ENCODE measurements at regions not wholly inside any gene's neighbourhood (a gene's known extent, or its start where the extent isn't known, plus 50 kb on each side); places are given as distances from the start of the nearest gene placed in this dataset.

GRCh38 chr9:13023498-13023897, 248.7 kb downstream of the LURAP1L start:
- H3K4me3 ChIP-seq (ENCODE audit: low read depth, low read length, poor library complexity, severe bottlenecking), result no peak overlapping the region
- TF ChIP-seq EZH2 (IDR thresholded peaks at IDR 0.05; ENCODE audit: borderline replicate concordance, low read depth, low read length, poor library complexity, severe bottlenecking) (no peak), CTCF (conservative IDR thresholded peaks at IDR 0.05; ENCODE audit: low read depth, low read length) (no peak)
- H3K27ac ChIP-seq (ENCODE audit: low read depth, low read length, poor library complexity, severe bottlenecking), result no peak overlapping the region
- ChIA-PET CTCF (no interaction called here), POLR2A (ENCODE audit: low non-redundant PET) (no interaction called here)
- intact Hi-C loops (cut with micrococcal nuclease; ENCODE audit: unreplicated experiment), result no loop called here
- H3K4me1 ChIP-seq (ENCODE audit: insufficient read depth, low read length, poor library complexity, severe bottlenecking), result no peaks in the 10 kb centered on the region
- no peaks in the 10 kb centered on the region for H3K36me3 ChIP-seq (ENCODE audit: insufficient read depth, low read length, poor library complexity, severe bottlenecking)
- H3K27me3 ChIP-seq (replicated peaks; ENCODE audit: insufficient read depth, low read depth, low read length, poor library complexity), result no peaks in the 10 kb centered on the region
- no TSS peak for BruUV-seq (replicated peaks)
- H3K9me3 ChIP-seq (ENCODE audit: low read depth, low read length, poor library complexity, severe bottlenecking), result no peaks in the 10 kb centered on the region
- no peak for DNase-seq (ENCODE audit: low spot score)

- no peak for DNase-seq (ENCODE audit: low spot score)
- TF ChIP-seq EZH2 (IDR thresholded peaks at IDR 0.05; ENCODE audit: borderline replicate concordance, low read depth, low read length, poor library complexity, severe bottlenecking) (no peak), CTCF (conservative IDR thresholded peaks at IDR 0.05; ENCODE audit: low read depth, low read length) (no peak)
- Histone ChIP-seq H3K36me3 (ENCODE audit: insufficient read depth, low read length, poor library complexity, severe bottlenecking) (no peaks in the 10 kb centered on the region), H3K9me3 (ENCODE audit: low read depth, low read length, poor library complexity, severe bottlenecking) (no peaks in the 10 kb centered on the region), H3K4me3 (ENCODE audit: low read depth, low read length, poor library complexity, severe bottlenecking) (no peak overlapping the region), H3K27ac (ENCODE audit: low read depth, low read length, poor library complexity, severe bottlenecking) (no peak overlapping the region), H3K27me3 (replicated peaks; ENCODE audit: insufficient read depth, low read depth, low read length, poor library complexity) (no peaks in the 10 kb centered on the region), H3K4me1 (ENCODE audit: insufficient read depth, low read length, poor library complexity, severe bottlenecking) (no peaks in the 10 kb centered on the region)
- no TSS peak for BruUV-seq (replicated peaks)
- ChIA-PET CTCF (no interaction called here), POLR2A (ENCODE audit: low non-redundant PET) (no interaction called here)
- intact Hi-C loops (cut with micrococcal nuclease; ENCODE audit: unreplicated experiment), result no loop called here
Measured at GRCh38 chr9:13026956-13027355, 252.1 kb downstream of the LURAP1L start.

- no peaks in the 10 kb centered on the region for H3K9me3 ChIP-seq (ENCODE audit: low read depth, low read length, poor library complexity, severe bottlenecking)
- no peak overlapping the region for H3K4me3 ChIP-seq (ENCODE audit: low read depth, low read length, poor library complexity, severe bottlenecking)
- no peaks in the 10 kb centered on the region for H3K4me1 ChIP-seq (ENCODE audit: insufficient read depth, low read length, poor library complexity, severe bottlenecking)
- CTCF ChIA-PET, result no interaction called here
- no peaks in the 10 kb centered on the region for H3K36me3 ChIP-seq (ENCODE audit: insufficient read depth, low read length, poor library complexity, severe bottlenecking)
- H3K27me3 ChIP-seq (replicated peaks; ENCODE audit: insufficient read depth, low read depth, low read length, poor library complexity), result no peaks in the 10 kb centered on the region
- POLR2A ChIA-PET (ENCODE audit: low non-redundant PET), result no interaction called here
- no peak overlapping the region for H3K27ac ChIP-seq (ENCODE audit: low read depth, low read length, poor library complexity, severe bottlenecking)
- TF ChIP-seq EZH2 (IDR thresholded peaks at IDR 0.05; ENCODE audit: borderline replicate concordance, low read depth, low read length, poor library complexity, severe bottlenecking), result no peak
- TF ChIP-seq CTCF (conservative IDR thresholded peaks at IDR 0.05; ENCODE audit: low read depth, low read length), result no peak
- intact Hi-C loops (cut with micrococcal nuclease; ENCODE audit: unreplicated experiment), result no loop called here
- DNase-seq (ENCODE audit: low spot score), result no peak
- no TSS peak for BruUV-seq (replicated peaks)
Measured at GRCh38 chr9:13027879-13028278, 251.6 kb downstream of the MPDZ start.

All from A673 (cell line).